ENCODE measurements at regions not wholly inside any gene's neighbourhood (a gene's known extent, or its start where the extent isn't known, plus 50 kb on each side); places are given as distances from the start of the nearest gene placed in this dataset.

DNA sequence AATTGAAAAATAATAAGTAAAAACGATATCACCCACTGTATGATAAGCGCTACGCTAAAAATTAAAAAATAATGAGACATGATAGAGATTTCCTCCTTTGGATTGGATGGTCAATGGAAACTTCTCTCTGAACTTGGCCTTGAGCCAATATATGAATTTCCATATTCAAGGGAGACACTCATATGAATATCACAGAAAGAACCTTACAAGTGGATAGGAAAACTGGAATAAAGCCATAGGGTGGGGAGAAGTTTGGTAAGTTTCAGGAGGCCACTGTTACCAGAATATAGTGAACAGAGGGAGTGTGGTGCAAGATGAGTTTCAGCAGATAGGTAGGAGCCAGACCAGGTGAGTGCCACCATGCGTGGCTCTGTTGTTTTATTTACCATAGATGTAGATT, 147.2 kb downstream of the SEM1 start:
- TF ChIP-seq ISL1 (CRISPR knock-in tag; IDR thresholded peaks at IDR 0.05) (no peak), ARNTL (CRISPR knock-in tag; IDR thresholded peaks at IDR 0.05; ENCODE audit: borderline replicate concordance, low read depth) (no peak), PPARA (CRISPR knock-in tag; IDR thresholded peaks at IDR 0.05; ENCODE audit: borderline replicate concordance) (no peak), GLIS3 (CRISPR knock-in tag; IDR thresholded peaks at IDR 0.05) (no peak), BACH2 (CRISPR knock-in tag; IDR thresholded peaks at IDR 0.05; ENCODE audit: borderline replicate concordance) (no peak), TOX (CRISPR knock-in tag; IDR thresholded peaks at IDR 0.05; ENCODE audit: borderline replicate concordance) (no peak), ZNF565 (CRISPR knock-in tag; conservative IDR thresholded peaks at IDR 0.05; ENCODE audit: low read depth) (no peak), CSDC2 (CRISPR knock-in tag; IDR thresholded peaks at IDR 0.05) (no peak)
- TF ChIP-seq, protein P1, sequence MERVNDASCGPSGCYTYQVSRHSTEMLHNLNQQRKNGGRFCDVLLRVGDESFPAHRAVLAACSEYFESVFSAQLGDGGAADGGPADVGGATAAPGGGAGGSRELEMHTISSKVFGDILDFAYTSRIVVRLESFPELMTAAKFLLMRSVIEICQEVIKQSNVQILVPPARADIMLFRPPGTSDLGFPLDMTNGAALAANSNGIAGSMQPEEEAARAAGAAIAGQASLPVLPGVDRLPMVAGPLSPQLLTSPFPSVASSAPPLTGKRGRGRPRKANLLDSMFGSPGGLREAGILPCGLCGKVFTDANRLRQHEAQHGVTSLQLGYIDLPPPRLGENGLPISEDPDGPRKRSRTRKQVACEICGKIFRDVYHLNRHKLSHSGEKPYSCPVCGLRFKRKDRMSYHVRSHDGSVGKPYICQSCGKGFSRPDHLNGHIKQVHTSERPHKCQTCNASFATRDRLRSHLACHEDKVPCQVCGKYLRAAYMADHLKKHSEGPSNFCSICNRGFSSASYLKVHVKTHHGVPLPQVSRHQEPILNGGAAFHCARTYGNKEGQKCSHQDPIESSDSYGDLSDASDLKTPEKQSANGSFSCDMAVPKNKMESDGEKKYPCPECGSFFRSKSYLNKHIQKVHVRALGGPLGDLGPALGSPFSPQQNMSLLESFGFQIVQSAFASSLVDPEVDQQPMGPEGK (CRISPR knock-in tag; IDR thresholded peaks at IDR 0.05; ENCODE audit: borderline replicate concordance), result no peak
- TF ChIP-seq, protein P2, sequence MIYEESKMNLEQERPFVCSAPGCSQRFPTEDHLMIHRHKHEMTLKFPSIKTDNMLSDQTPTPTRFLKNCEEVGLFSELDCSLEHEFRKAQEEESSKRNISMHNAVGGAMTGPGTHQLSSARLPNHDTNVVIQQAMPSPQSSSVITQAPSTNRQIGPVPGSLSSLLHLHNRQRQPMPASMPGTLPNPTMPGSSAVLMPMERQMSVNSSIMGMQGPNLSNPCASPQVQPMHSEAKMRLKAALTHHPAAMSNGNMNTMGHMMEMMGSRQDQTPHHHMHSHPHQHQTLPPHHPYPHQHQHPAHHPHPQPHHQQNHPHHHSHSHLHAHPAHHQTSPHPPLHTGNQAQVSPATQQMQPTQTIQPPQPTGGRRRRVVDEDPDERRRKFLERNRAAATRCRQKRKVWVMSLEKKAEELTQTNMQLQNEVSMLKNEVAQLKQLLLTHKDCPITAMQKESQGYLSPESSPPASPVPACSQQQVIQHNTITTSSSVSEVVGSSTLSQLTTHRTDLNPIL (CRISPR knock-in tag; IDR thresholded peaks at IDR 0.05; ENCODE audit: low read depth), result no peak
- TF ChIP-seq, protein P3, sequence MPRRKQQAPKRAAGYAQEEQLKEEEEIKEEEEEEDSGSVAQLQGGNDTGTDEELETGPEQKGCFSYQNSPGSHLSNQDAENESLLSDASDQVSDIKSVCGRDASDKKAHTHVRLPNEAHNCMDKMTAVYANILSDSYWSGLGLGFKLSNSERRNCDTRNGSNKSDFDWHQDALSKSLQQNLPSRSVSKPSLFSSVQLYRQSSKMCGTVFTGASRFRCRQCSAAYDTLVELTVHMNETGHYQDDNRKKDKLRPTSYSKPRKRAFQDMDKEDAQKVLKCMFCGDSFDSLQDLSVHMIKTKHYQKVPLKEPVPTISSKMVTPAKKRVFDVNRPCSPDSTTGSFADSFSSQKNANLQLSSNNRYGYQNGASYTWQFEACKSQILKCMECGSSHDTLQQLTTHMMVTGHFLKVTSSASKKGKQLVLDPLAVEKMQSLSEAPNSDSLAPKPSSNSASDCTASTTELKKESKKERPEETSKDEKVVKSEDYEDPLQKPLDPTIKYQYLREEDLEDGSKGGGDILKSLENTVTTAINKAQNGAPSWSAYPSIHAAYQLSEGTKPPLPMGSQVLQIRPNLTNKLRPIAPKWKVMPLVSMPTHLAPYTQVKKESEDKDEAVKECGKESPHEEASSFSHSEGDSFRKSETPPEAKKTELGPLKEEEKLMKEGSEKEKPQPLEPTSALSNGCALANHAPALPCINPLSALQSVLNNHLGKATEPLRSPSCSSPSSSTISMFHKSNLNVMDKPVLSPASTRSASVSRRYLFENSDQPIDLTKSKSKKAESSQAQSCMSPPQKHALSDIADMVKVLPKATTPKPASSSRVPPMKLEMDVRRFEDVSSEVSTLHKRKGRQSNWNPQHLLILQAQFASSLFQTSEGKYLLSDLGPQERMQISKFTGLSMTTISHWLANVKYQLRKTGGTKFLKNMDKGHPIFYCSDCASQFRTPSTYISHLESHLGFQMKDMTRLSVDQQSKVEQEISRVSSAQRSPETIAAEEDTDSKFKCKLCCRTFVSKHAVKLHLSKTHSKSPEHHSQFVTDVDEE (CRISPR knock-in tag; IDR thresholded peaks at IDR 0.05), result no peak
- TF ChIP-seq, protein P4, sequence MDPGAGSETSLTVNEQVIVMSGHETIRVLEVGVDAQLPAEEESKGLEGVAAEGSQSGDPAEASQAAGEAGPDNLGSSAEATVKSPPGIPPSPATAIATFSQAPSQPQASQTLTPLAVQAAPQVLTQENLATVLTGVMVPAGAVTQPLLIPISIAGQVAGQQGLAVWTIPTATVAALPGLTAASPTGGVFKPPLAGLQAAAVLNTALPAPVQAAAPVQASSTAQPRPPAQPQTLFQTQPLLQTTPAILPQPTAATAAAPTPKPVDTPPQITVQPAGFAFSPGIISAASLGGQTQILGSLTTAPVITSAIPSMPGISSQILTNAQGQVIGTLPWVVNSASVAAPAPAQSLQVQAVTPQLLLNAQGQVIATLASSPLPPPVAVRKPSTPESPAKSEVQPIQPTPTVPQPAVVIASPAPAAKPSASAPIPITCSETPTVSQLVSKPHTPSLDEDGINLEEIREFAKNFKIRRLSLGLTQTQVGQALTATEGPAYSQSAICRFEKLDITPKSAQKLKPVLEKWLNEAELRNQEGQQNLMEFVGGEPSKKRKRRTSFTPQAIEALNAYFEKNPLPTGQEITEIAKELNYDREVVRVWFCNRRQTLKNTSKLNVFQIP (CRISPR knock-in tag; IDR thresholded peaks at IDR 0.05; ENCODE audit: borderline replicate concordance, low read depth), result no peak
